Fibroblast of peridontal ligament (primary cell): ENCODE measurements at regions not wholly inside any gene's neighbourhood (a gene's known extent, or its start where the extent isn't known, plus 50 kb on each side); places are given as distances from the start of the nearest gene placed in this dataset.

Experiments
- DNase-seq: peaks from one replicate; pipeline ENCODE4 v3.0.0-alpha.2; 2010; ENCODE audit errors: extremely low read depth

GRCh38 chr2:122868646-122869275, 1113.3 kb downstream of the TSN start:
- no peak for DNase-seq

- no peak for DNase-seq
These were observed 1118.5 kb downstream of the TSN start for GRCh38 chr2:122873951-122874350.

- no peak for DNase-seq
These were observed 1119.8 kb downstream of the TSN start for GRCh38 chr2:122875091-122875865.

DNA sequence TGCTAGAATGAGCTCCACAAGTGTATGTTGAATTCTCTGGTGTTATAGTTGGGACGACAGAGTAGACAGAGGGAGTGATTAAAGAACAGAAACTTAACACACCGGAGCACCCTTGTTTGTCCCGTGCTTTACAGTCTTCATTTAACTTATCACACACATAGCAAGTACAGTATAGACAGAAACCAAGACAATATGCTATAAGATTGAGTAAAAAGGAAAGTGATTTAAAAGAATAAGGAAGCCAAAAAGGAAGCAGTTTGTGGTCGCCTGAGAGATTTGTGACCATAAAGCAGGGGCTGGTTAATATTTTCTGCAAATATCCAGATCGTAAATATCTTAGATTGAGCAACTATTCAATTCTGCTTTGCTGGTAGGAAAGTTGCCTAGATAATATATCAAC, 1128.4 kb downstream of the TSN start:
- DNase-seq, result no peak

DNA sequence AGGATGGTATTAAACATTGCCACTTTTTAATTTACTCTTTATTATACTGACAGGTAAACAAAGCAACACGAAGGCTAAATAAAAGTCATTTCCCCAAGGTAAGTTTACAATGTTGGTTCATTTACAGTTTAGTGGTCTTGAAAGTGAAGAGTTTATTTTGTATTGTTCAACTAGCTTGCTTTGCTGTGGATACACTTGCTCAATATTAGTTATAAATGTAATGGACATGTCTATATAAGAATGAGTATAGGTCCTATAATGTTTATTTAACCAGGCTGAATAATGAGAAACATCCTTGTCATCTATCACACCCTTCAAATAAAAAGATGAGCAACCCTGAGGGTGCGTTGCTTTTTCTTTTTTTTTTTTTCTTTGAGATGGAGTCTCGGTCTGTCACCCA, 1129.4 kb downstream of the TSN start:
- no peak for DNase-seq

DNA sequence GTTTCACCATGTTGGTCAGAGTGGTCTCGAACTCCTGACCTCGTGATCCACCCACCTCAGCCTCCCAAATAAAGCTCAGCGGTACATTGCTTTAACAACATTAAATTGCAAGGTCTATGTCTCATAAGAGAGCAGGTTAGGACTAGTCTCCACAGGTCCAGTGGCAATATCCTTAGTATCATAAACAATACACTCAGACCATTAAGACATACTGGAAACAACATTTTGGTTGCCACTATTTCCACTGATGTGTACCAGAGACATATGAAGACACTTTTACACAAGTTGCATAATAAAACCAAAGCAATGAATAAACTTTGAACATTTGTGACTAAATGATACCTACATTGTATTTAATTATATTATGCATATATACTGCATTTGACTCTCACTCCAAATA, 1130.0 kb downstream of the TSN start:
- no peak for DNase-seq

- no peak for DNase-seq
These were observed 1131.2 kb downstream of the TSN start for GRCh38 chr2:122886479-122887145.

DNA sequence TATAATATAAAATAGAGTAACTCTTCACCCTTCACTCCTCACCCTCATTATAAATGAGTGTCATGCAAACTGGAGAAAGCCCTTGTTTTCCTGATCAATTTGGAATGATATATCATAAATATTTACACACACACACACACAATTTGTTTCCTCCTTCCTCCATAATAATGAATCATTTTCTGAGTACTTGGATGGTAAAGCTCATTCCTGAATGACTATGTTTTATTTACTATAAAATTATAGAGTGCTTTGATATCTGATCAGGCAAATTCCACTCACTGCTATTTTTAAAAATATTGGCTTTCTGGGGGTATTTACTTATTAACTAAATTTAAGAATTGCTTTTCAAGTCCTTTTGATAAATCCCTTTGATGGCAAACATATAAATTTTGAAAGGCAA, 1125.5 kb upstream of the CNTNAP5 start:
- DNase-seq, result no peak

DNA sequence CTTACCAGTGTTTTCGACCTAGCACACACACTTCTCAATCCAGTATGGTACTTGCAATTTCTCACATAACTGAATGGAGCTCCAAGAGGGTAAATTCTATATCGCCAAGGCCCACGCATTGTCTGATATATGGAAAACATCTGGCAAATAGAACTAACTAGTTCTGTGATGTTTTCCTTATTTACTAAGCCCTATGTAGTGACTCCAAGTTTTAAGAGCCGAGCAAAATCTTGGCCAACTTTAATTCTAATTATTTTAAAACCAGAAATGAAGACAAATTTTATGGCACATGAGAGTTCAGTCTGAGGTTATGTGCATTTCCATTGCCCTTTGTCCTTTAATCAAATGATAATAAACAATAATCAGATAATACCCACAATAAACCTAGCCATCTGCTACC, 1119.7 kb upstream of the CNTNAP5 start:
- no peak for DNase-seq

DNA sequence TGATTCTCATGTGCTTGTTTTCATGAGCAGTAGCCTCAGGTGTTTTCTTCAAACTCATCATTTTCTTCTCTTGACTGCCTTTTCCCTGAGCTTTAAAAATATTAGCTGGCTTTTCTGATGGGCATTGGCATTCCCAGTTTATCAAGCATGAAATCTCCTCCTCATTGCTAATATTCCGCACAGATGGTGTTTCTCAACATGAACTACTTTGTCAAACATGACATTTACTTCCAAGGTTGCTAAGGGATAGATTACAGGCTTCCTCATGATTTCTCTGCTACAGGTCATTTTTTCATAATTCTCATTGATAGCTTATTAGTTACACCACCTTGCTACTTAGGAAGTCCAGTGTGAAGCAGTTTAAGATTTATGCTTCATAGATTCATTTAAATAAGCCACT, 1116.9 kb upstream of the CNTNAP5 start:
- DNase-seq, result no peak

DNA sequence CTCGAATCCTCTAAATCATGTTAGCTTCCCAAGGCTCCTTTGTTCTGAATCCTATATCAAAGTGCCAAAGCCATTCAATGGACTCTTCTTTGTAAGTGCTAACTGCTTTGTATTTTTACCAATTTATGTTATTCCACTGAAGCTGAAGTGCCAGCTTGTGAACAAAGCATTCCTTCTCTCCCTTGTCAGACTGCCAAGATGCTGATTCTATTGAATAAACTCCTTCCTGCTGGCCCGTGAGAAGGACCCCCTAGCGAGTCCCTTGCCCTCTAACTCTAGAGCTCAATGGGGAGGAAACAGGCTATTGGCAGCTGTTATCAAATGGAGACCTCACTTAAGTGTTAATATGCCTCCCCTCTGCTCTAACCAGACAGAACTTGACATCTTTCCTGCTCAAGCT, 1097.9 kb upstream of the CNTNAP5 start:
- no peak for DNase-seq

DNA sequence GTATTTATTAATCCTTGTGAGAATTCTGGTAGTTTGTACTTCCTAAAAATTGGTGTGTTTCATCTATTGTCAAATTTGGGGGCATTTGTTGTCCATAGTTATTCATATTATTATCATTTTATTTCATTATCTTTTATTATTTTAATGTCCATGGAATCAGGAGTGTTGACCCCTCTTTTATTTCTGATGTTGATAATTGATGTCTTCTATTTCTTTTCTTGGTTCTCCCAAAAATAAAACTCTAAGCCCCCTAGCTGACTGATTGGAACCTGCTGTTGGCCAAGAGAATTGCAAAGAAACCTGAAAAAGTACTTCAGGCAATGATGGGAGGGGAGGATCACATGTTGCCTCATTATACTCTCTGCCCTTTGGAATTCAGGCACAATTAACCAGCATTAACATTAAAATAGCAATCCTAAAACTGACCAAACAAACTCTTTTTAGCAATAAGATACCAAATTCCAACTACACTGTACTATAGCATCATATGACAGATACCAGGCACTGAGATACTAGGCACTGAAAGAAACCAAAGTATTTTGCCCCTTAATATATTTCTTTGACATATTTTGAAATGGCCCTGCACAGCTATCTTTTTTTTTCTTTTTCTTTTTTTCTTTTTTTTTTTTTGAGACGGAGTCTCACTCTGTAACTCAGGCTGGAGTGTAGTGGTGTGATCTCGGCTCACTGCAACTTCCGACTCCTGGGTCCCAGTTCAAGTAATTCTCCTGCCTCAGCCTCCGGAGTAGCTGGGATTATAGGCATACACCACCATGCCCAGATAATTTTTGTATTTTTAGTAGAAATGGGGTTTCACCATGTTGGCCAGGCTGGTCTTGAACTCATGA, 1097.2 kb upstream of the CNTNAP5 start:
- DNase-seq, result no peak

GRCh38 chr2:122929347-122929746, 1095.7 kb upstream of the CNTNAP5 start:
- DNase-seq, result no peak

GRCh38 chr2:122935506-122935905, 1089.6 kb upstream of the CNTNAP5 start:
- no peak for DNase-seq

DNA sequence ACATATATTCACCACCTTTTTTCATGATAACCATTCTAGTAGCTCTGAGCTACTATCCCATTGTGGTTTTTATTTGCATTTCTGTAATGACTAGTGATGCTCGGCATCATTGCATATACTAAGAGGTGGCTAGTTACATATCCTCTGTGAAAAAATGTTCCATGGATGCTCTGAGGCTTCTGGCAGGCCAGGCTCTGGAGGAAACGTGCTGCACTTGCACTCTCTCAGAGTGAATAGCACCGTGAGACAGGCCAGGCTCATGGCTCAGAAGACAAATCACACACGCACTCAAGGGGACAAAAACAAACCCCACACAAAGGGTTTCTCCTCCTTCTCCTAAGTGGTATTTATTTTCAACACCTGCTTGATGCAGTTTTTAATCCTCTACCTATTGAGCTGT, 1085.3 kb upstream of the CNTNAP5 start:
- DNase-seq, result no peak

- DNase-seq, result no peak
These were observed 1075.6 kb upstream of the CNTNAP5 start for GRCh38 chr2:122949523-122949922.

- no peak for DNase-seq
These were observed 1069.3 kb upstream of the CNTNAP5 start for GRCh38 chr2:122955776-122956175.

- DNase-seq, result no peak
These were observed 1064.1 kb upstream of the CNTNAP5 start for GRCh38 chr2:122960759-122961641.

DNA sequence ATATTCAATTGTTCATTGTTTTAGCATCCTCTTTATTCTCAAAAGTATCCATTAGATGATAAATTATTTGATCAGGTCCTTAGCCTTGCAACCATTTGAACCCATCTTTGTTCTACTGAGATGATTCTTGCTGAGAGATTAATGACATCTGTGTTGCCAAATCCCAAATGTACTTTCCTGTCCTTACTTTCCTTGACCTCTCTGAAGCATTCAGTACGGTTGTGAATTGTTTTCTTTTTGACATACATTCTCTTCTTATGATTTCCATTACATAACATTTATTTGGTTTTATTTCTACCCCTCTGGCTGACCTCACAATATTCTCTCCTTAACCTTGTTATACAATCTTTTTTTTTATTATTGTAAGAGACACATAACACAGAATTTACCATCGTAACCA, 1058.6 kb upstream of the CNTNAP5 start:
- no peak for DNase-seq

- no peak for DNase-seq
These were observed 1047.5 kb upstream of the CNTNAP5 start for GRCh38 chr2:122977580-122977979.

- DNase-seq, result no peak
These were observed 1044.4 kb upstream of the CNTNAP5 start for GRCh38 chr2:122980671-122981070.
